KMS-11 (cell line): ENCODE measurements at regions not wholly inside any gene's neighbourhood (a gene's known extent, or its start where the extent isn't known, plus 50 kb on each side); places are given as distances from the start of the nearest gene placed in this dataset.

Experiments used
- H2AFZ ChIP-seq: fragments of 200-600 bp; sonication (generic); 2 replicates; pipeline ENCODE4 v1.6.1; 2016; ENCODE audit warnings: antibody characterized with exemption, mixed run types, low read depth
- H3K27ac ChIP-seq: fragments of 200-600 bp; sonication (generic); 2 replicates; pipeline ENCODE4 v1.6.1; 2016; ENCODE audit warnings: mild to moderate bottlenecking, mixed run types
- H3K27me3 ChIP-seq: fragments of 200-600 bp; sonication (generic); 2 replicates; pipeline ENCODE4 v1.6.1; 2017; ENCODE audit warnings: mild to moderate bottlenecking, low read depth, mixed run types, moderate library complexity; ENCODE audit not compliant: insufficient read depth
- H3K36me3 ChIP-seq: fragments of 200-600 bp; sonication (generic); 2 replicates; pipeline ENCODE4 v1.6.1; 2017; ENCODE audit warnings: mild to moderate bottlenecking, mixed run types; ENCODE audit not compliant: insufficient read depth
- H3K4me1 ChIP-seq: fragments of 200-600 bp; sonication (generic); 2 replicates; pipeline ENCODE4 v1.6.1; 2016; ENCODE audit warnings: mild to moderate bottlenecking, low read depth, mixed run types; ENCODE audit not compliant: poor library complexity, severe bottlenecking
- H3K4me2 ChIP-seq: fragments of 200-600 bp; sonication (generic); 2 replicates; pipeline ENCODE4 v1.7.0; 2016; ENCODE audit warnings: mild to moderate bottlenecking, mixed run types
- H3K4me3 ChIP-seq: fragments of 200-600 bp; sonication (generic); IDR thresholded peaks from 2 replicates; pipeline ENCODE4 v1.6.1; 2017; ENCODE audit warnings: low read depth, low read length, mixed read lengths; ENCODE audit not compliant: insufficient read depth
- H3K79me2 ChIP-seq: fragments of 200-600 bp; sonication (generic); 2 replicates; pipeline ENCODE4 v1.6.1; 2016; ENCODE audit warnings: low read depth, mixed run types; ENCODE audit not compliant: insufficient read depth
- H3K9ac ChIP-seq: fragments of 200-600 bp; sonication (generic); 2 replicates; pipeline ENCODE4 v1.6.1; 2016; ENCODE audit warnings: mild to moderate bottlenecking, mixed run types
- H4K20me1 ChIP-seq: fragments of 200-600 bp; sonication (generic); 2 replicates; pipeline ENCODE4 v1.6.1; 2016; ENCODE audit warnings: mild to moderate bottlenecking, mixed run types; ENCODE audit not compliant: insufficient read depth
- TF ChIP-seq, protein P1 (sequence below): fragments of 200-600 bp; sonication (generic); conservative IDR thresholded peaks from 2 replicates; pipeline ENCODE4 v1.6.1; 2017; ENCODE audit warnings: low read depth, mild to moderate bottlenecking, antibody characterized with exemption, low read length, moderate library complexity, mixed read lengths

DNA sequence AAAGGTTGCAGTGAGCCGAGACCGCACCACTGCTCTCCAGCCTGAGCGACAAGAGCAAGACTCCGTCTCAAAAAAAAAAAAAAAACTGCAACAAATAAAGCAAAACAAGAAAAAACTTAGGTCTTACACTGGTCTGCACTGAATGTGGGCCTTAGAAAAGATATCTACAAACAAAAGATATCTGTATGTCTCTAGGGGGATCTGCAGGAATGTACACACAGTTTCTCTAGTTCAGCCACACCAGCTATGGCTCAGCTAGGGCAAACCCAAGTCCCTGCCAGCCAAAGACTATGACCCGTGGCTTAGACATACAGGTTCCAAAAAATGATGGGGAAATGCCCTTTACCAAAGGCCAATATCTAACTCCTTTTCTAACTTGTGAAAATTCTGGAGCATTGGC lies 202.4 kb upstream of the KAZN start:
- no peaks in the 10 kb centered on the region for H3K36me3 ChIP-seq
- no peaks in the 10 kb centered on the region for H3K79me2 ChIP-seq
- H3K4me1 ChIP-seq = no peaks in the 10 kb centered on the region
- H3K9ac ChIP-seq = no peak overlapping the region
- no peaks in the 10 kb centered on the region for H4K20me1 ChIP-seq
- no peak overlapping the region for H2AFZ ChIP-seq
- H3K4me3 ChIP-seq = no peak overlapping the region
- H3K27me3 ChIP-seq = no peaks in the 10 kb centered on the region
- H3K4me2 ChIP-seq = no peak overlapping the region
- no peak overlapping the region for H3K27ac ChIP-seq
- TF ChIP-seq, protein P1, sequence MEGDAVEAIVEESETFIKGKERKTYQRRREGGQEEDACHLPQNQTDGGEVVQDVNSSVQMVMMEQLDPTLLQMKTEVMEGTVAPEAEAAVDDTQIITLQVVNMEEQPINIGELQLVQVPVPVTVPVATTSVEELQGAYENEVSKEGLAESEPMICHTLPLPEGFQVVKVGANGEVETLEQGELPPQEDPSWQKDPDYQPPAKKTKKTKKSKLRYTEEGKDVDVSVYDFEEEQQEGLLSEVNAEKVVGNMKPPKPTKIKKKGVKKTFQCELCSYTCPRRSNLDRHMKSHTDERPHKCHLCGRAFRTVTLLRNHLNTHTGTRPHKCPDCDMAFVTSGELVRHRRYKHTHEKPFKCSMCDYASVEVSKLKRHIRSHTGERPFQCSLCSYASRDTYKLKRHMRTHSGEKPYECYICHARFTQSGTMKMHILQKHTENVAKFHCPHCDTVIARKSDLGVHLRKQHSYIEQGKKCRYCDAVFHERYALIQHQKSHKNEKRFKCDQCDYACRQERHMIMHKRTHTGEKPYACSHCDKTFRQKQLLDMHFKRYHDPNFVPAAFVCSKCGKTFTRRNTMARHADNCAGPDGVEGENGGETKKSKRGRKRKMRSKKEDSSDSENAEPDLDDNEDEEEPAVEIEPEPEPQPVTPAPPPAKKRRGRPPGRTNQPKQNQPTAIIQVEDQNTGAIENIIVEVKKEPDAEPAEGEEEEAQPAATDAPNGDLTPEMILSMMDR = no peak

DNA sequence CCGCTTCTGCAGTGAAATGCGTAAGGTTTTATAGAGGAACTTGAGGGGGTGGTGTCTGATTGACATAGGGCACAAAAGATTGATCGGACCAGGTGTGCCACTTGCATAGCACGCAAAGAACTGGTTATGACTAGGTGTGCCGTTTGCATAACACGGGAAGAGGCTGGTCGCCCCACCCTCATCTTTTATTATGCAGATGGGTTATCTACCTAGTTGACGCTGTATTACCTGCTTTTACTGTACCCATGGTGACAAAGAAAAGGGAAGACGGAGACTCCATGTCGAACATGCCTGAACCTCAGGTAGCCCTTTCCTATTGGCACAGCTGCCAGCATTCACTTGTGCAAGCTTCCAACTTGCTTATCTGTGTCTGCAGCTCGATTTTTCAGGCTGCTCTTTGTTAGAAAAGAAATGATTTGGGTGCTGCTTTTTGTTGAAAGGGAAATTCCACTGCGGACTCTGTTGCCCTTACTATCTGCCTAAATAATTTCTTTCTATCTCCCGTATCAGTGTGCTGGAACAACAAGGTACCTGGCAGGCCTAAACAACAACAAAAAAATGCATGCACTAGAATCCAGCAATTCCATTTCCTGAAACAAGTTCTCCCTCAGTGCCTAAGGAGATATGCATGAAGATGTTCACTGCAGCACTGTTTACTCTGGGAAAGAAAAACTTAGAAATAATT lies 194.4 kb upstream of the KAZN start:
- TF ChIP-seq, protein P1 = no peak
- Histone ChIP-seq H3K4me3 (no peak overlapping the region), H3K4me2 (no peak overlapping the region), H3K36me3 (no peaks in the 10 kb centered on the region), H3K79me2 (no peaks in the 10 kb centered on the region), H2AFZ (no peak overlapping the region), H3K4me1 (no peaks in the 10 kb centered on the region), H4K20me1 (no peaks in the 10 kb centered on the region), H3K9ac (no peak overlapping the region), H3K27ac (no peak overlapping the region), H3K27me3 (no peaks in the 10 kb centered on the region; the same call in 1 of the 2 replicates)

DNA sequence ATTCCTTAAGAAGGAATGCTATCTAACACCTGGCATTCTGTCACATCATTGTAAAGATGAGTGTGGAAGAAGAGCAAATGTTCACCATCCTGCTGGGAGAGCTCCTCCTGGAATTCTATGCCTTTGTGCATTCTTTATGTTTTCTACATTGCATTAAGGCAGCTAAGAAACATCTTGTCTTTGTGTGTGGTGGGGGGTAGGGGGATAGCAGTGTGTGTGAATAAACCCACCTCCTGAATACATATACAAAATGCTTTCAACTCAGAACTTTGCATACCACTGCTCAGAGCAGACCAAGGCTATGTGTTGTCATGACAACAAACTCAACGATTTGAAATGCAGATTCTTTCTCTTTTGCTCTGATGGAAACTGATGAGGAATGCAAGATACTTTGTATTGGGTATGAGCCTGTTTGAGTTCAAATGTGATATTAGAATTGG lies 193.6 kb upstream of the KAZN start:
- Histone ChIP-seq H3K79me2 (no peaks in the 10 kb centered on the region), H3K27me3 (no peaks in the 10 kb centered on the region; the same call in 1 of the 2 replicates), H2AFZ (no peak overlapping the region), H4K20me1 (no peaks in the 10 kb centered on the region), H3K36me3 (no peaks in the 10 kb centered on the region), H3K4me1 (no peaks in the 10 kb centered on the region), H3K27ac (no peak overlapping the region), H3K4me3 (no peak overlapping the region), H3K4me2 (no peak overlapping the region), H3K9ac (no peak overlapping the region)
- TF ChIP-seq, protein P1 = no peak

DNA sequence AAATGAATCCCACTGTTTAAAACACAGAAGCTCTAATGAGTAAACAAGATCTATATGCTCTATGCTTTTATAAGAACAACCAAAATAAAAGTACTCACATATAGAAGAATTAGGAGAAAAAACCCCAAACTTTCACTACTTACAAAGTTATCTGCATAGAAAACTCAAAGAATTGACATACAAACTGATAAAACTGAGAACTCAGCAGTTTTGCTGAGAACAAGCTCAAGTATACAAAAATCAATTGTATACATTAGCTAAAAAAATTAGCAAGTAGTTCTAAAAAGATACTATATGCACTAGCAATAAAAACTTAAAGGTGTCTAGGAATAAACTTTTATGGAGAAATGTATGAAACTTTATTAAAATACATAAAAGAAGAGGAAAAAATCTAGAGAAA lies 186.2 kb upstream of the KAZN start:
- Histone ChIP-seq H3K4me3 (no peak overlapping the region), H2AFZ (no peak overlapping the region), H3K36me3 (no peaks in the 10 kb centered on the region), H3K9ac (no peak overlapping the region), H3K4me2 (no peak overlapping the region), H4K20me1 (no peaks in the 10 kb centered on the region), H3K79me2 (no peaks in the 10 kb centered on the region), H3K27me3 (no peaks in the 10 kb centered on the region; the same call in 1 of the 2 replicates), H3K4me1 (no peaks in the 10 kb centered on the region), H3K27ac (no peak overlapping the region)
- TF ChIP-seq, protein P1 = no peak
